Prostate gland (tissue), 2 donors: ENCODE measurements at regions not wholly inside any gene's neighbourhood (a gene's known extent, or its start where the extent isn't known, plus 50 kb on each side); places are given as distances from the start of the nearest gene placed in this dataset.

ENCODE experiments used
- POLR2A ChIP-seq: fragments of 450-650 bp; IDR thresholded peaks from one replicate; pipeline ENCODE4 v1.6.1; 2016; ENCODE audit warnings: antibody characterized with exemption, mild to moderate bottlenecking
- TF ChIP-seq, protein P1 (sequence below), 4 experiments: fragments of 200-600 bp in 2 of 4; fragments of 450-650 bp in 2 of 4; sonication (generic) in 2 of 4; IDR thresholded peaks; 1 replicate in 3 of 4; 2 replicates in 1 of 4; pipeline ENCODE4 v1.5.1; 2016 to 2019; ENCODE audit warnings: antibody characterized with exemption in 4 of 4, mild to moderate bottlenecking in 2 of 4, moderate library complexity in 2 of 4

GRCh38 chrX:25067271-25068172 lies 51.8 kb upstream of the ARX start:
- TF ChIP-seq, protein P1, sequence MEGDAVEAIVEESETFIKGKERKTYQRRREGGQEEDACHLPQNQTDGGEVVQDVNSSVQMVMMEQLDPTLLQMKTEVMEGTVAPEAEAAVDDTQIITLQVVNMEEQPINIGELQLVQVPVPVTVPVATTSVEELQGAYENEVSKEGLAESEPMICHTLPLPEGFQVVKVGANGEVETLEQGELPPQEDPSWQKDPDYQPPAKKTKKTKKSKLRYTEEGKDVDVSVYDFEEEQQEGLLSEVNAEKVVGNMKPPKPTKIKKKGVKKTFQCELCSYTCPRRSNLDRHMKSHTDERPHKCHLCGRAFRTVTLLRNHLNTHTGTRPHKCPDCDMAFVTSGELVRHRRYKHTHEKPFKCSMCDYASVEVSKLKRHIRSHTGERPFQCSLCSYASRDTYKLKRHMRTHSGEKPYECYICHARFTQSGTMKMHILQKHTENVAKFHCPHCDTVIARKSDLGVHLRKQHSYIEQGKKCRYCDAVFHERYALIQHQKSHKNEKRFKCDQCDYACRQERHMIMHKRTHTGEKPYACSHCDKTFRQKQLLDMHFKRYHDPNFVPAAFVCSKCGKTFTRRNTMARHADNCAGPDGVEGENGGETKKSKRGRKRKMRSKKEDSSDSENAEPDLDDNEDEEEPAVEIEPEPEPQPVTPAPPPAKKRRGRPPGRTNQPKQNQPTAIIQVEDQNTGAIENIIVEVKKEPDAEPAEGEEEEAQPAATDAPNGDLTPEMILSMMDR (IDR thresholded peaks at IDR 0.05): no peak
- no peak for TF ChIP-seq POLR2A
